Dendritic cell treated with granulocyte-macrophage colony-stimulating factor and Interleukin-4, amounts not matched to agents 40 ng/mL and 50 ng/mL, for 4 days (primary cell): ENCODE measurements at regions not wholly inside any gene's neighbourhood (a gene's known extent, or its start where the extent isn't known, plus 50 kb on each side); places are given as distances from the start of the nearest gene placed in this dataset.

Source experiments
- H3K27ac Mint-ChIP-seq: one replicate; pipeline ENCODE4 v1.8.0; 2022; ENCODE audit warnings: mild to moderate bottlenecking, mixed read lengths
- H3K27me3 Mint-ChIP-seq: one replicate; pipeline ENCODE4 v1.8.0; 2022; ENCODE audit warnings: mild to moderate bottlenecking, mixed read lengths
- H3K36me3 Mint-ChIP-seq: one replicate; pipeline ENCODE4 v1.8.0; 2022; ENCODE audit warnings: low read depth, mixed read lengths
- H3K4me1 Mint-ChIP-seq: one replicate; pipeline ENCODE4 v1.8.0; 2022; ENCODE audit warnings: low read depth, mixed read lengths
- H3K4me3 Mint-ChIP-seq: one replicate; pipeline ENCODE4 v1.8.0; 2022; ENCODE audit warnings: mild to moderate bottlenecking, moderate library complexity, mixed read lengths
- H3K9me3 Mint-ChIP-seq: one replicate; pipeline ENCODE4 v1.8.0; 2022; ENCODE audit warnings: mixed read lengths
- intact Hi-C: fragments of 100-400 bp; cut with micrococcal nuclease; formaldehyde crosslinking; loops from one replicate; pipeline ENCODE4 v1.15.0; 2022

DNA sequence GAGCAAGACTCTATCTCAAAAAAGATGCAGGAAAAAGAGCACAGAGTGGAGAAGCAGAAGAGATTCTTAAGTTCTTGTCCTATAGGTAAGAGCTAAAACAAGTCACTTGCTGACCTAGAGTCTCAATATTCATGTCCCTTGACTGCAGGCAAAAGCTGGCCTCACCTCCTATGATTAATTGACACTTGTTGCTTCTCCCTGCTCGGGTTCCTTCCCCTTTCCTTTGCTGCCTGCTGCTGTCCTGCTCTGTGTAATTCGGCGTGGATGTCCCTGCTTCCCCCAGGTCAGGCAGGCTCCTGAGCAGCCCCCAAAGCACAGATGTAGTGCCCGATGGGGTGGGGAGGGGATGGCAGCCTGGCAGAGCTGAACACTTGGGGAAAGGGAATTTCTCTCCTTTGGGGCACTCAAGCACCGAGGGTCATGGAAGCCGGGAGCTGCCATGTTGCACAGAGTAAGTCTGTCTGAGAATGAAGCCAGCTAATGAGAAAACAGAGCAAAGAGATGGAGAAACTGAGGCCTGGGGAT, 60.8 kb upstream of the NUP50 start:
- Mint-ChIP-seq H3K4me1 (peaks cover 39% of the 10 kb centered on the region), H3K27me3 (peaks cover 18% of the 10 kb centered on the region), H3K9me3 (no peaks in the 10 kb centered on the region), H3K36me3 (no peaks in the 10 kb centered on the region), H3K27ac (peak overlapping the region; percentile 55), H3K4me3 (no peak overlapping the region)
- intact Hi-C loops = loop anchor here (5.0 kb wide), 2 partner anchors 64 to 139 kb away; partner anchors contain the start of gene KIAA0930

DNA sequence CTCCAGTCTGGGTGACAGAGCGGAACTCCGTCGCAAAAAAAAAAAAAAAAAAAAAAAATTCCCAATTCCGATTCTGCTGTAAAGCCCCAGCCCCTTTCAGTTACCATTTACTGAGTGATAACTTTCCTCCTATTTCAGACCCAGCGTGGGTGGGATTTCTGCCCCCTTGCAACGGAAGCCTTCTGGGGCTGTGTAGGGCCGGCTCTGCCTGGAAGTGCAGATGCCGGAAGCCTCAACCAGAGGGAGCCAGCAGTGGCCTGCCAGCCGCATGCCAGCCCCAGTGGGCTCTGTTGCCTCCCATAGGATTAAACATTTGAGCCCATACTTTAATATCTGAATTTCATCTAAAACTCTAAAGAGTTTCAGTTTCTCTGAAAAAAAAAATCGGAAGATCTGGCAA, 60.0 kb upstream of the NUP50 start:
- Mint-ChIP-seq H3K9me3 (no peaks in the 10 kb centered on the region), H3K4me3 (no peak overlapping the region), H3K36me3 (no peaks in the 10 kb centered on the region), H3K27ac (no peak overlapping the region), H3K4me1 (peaks cover 39% of the 10 kb centered on the region), H3K27me3 (peaks cover 20% of the 10 kb centered on the region)
- intact Hi-C loops = loop anchor here (5.0 kb wide), 2 partner anchors 64 to 139 kb away; partner anchors contain the start of gene KIAA0930

DNA sequence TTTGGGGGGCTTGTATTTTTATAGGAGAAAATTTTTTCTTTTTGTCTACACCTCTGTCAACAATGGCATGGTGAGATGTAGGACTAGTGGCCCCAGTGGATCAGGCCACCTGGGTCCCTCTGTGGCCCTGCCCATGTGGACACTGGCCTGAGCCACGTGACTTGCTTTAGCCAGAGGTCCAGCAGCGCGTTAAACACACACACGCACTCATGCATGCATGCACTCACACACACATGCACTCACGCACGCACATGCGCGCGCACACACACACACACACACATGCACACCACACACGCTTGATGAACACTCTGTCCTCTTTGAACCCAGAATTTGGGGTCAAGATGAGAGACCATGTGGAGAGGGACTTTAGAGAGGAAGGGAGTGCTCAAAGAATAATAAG, 59.4 kb upstream of the NUP50 start:
- Mint-ChIP-seq H3K27me3 (peaks cover 20% of the 10 kb centered on the region), H3K9me3 (no peaks in the 10 kb centered on the region), H3K4me3 (no peak overlapping the region), H3K4me1 (peaks cover 39% of the 10 kb centered on the region), H3K36me3 (no peaks in the 10 kb centered on the region), H3K27ac (no peak overlapping the region)
- intact Hi-C loops = loop anchor here (5.0 kb wide), 2 partner anchors 63 to 138 kb away; partner anchors contain the start of gene KIAA0930

DNA sequence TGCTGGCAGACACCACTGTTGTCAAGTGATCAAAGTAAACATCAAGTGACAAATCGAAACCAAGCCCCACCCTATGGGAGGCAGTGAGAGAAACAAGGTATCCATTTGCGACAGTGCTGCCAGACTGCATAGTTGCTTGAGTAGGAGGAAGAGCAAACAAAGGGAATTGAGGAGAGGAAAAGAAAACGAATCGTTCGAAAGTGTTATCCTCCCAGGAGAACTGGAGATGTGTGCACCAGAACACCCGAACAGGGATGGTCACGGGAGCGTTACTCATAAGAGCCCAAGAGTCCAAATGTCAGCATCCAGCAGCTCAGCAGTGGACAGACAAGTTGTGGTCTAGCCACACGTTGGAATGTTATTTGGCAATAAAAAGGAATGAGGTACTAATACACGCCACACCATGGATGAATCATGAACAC, 58.4 kb upstream of the NUP50 start:
- Mint-ChIP-seq H3K9me3 (no peaks in the 10 kb centered on the region), H3K4me1 (peaks cover 29% of the 10 kb centered on the region), H3K27me3 (peaks cover 23% of the 10 kb centered on the region), H3K27ac (no peak overlapping the region), H3K4me3 (no peak overlapping the region), H3K36me3 (no peaks in the 10 kb centered on the region)
- intact Hi-C loops = no loop called here

DNA sequence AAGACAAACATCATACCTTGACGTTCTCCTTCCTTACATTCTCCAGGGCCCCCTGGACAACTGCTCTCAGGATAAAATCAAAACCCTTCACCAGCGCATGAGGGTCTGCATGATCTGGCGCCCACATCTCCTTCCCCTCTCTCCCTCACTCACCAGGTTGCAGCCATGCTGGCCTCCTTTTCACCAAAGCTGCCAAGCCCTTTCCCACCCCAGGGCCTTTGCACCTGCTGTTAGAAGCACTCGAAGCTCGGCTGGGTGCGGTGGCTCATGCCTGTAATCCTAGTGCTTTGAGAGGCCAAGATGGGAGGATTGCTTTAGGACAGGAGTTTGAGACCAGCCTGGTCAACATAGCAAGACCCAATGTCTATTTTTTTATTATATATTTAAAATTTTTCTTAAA, 56.1 kb upstream of the NUP50 start:
- Mint-ChIP-seq H3K4me3 (no peak overlapping the region), H3K27me3 (peaks cover 23% of the 10 kb centered on the region), H3K27ac (no peak overlapping the region), H3K4me1 (peaks cover 7% of the 10 kb centered on the region), H3K36me3 (no peaks in the 10 kb centered on the region), H3K9me3 (peaks cover 6% of the 10 kb centered on the region)
- intact Hi-C loops = no loop called here

DNA sequence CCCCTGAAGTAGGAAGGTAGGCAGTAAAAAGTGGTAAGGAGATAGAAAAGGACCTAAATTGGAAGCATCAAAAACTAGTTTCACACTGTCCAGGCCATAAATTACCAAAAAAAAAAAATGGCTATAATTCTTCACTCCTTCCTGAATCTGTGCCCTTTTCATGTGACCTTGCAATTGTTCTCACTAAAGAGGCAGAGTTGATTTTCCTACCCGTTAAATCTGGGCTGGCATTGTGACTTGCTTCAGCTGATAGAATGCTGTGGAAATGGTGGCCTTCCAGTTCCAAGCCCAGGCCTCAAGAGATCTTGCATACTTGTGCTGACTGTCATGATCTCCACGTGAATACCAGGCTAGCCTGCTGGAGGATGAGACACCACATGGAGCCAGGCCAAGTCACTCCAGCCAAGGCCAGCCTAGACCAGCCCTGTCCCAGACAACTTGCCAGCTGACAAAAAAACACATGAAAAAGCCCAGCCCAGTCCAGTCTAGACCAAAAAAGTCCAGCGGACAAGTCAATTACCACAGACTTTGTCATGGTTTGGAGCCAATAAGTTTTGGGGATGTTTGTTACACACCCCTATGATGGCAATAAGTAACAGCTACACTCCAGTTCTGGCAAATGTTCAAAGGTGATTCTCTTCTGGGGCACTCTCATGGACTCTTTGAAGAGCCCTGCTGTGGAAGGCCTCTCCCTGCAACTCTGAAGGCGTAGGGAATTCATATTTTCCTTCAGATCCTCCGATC, 51.4 kb upstream of the NUP50 start:
- Mint-ChIP-seq H3K4me3 (no peak overlapping the region), H3K27me3 (peaks cover 19% of the 10 kb centered on the region), H3K9me3 (peaks cover 7% of the 10 kb centered on the region), H3K4me1 (no peaks in the 10 kb centered on the region), H3K36me3 (no peaks in the 10 kb centered on the region), H3K27ac (no peak overlapping the region)
- intact Hi-C loops = no loop called here
